ENCODE measurements at regions not wholly inside any gene's neighbourhood (a gene's known extent, or its start where the extent isn't known, plus 50 kb on each side); places are given as distances from the start of the nearest gene placed in this dataset.

- no peak for TF ChIP-seq CTCF (conservative IDR thresholded peaks at IDR 0.05; ENCODE audit: low read length)
- no peak for TF ChIP-seq EZH2phosphoT487 (IDR thresholded peaks at IDR 0.05; ENCODE audit: borderline replicate concordance, low read depth, low read length)
Measured at GRCh38 chr11:69207165-69207889, 51.6 kb downstream of the SMIM38 start.
